SHP77 treated with DMSO at 0.1 percent for 48 hours (cell line): ENCODE measurements at regions not wholly inside any gene's neighbourhood (a gene's known extent, or its start where the extent isn't known, plus 50 kb on each side); places are given as distances from the start of the nearest gene placed in this dataset.

Experiments used
- DNase-seq: peaks from one replicate; lab custom pipeline; 2025; lab: John Stamatoyannopoulos, UW

DNA sequence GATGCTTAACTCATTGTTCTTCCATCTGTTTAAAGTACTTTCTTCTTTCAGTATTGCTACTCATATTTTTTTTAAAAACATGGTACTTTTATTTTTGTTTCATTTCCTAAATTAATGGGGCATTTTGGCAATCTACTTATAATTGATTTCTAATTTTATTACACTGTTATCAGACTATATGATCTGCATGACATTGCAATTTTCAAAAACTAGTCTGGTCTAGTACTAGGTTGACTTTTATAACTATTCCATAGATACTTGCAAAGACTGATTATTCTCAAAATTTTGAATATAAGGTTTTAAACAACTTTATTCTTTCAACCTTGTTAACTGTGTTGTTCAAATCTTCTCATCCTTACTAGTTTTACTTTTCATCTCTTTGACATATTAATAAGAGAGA lies 63.9 kb upstream of the MVB12B start:
- no peak for DNase-seq

DNA sequence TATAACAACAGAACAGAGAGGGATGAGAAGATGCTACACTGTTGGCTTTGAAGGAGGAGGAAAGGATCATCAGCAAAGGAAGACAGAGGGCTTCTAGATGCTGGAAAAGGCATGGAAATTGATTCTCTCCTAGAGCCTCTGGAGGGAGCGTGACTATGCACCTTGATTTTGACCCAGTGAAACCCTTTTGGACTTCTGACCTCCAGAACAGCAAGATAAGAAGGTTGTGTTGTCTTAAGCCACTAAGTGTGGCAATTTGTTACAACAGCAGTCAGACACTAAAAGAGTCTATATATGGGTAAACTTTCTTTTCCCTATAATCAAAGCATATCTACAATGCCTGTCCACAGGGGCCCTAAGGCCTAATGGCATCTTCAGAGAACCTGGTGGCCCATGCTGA lies 56.1 kb upstream of the MVB12B start:
- DNase-seq = no peak

DNA sequence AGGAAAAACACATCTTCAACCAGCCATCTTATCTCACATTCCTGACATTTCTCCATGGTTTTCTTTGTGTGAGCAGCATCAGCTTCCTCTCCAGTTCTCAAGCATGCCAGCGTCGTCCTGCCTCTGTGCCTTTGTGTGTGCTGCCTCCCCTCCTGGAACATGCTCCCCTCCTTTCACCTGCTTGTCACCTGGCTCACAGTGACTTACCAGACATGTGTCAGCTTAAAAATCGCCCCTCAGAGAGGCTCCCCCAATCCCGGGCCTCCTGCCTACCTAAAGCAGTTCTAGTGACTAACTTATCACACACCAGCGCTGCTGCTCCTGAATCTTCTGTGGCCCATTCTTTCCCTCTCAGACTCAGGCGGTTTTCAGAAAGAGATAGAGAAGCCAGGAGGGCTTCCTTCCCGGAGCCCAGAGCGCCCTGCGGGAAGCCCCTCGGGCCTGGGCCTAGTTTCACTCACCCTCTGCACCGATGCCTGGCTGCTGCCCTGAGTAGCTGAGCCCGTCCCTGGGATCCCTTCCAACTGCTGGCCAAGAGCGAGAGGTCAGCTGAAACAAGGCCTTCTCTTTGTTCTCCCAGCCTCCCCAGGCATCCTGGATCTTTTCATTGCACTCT lies 51.1 kb upstream of the MVB12B start:
- no peak for DNase-seq

DNA sequence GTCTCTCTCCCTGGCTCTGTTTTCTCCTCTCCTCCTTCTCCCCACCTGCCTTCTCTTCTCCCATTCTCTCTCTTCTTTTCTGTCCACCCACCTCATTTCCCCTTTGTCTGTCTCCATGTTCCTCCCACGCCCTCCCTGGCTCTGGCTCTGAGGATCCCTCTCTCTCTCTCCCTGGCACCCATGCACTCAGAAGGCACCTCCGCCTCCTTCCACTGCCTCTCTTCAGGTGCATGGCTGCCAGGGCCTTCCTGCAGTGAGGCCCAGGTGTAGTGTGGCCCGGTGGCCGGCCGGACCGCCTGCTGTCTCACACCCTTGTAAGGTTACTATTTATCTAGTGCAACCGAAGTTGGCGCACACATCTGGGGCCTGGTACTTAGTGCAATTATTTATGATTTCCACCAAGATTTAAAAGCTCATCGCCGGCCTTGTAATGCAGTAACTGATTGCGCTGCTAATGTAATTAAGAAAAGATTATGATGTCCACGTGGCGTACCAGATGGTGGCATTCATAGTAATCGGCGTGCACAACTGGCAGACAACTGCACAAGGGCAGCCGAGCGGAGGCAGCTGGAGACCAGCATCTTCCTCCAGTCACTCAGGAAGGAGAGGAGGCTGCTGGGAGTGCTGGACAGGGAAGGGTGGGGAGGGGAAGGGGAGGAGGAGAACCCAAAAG lies 50.4 kb upstream of the MVB12B start:
- DNase-seq = no peak
